H9 (cell line): ENCODE measurements at regions not wholly inside any gene's neighbourhood (a gene's known extent, or its start where the extent isn't known, plus 50 kb on each side); places are given as distances from the start of the nearest gene placed in this dataset.

Experiments
- DNase-seq: peaks from one replicate; pipeline ENCODE4 v3.0.0-alpha.2; 2017
- H2AFZ ChIP-seq: one replicate; pipeline ENCODE4 v1.6.1; 2013; ENCODE audit warnings: mild to moderate bottlenecking, low read length, control low read depth, moderate library complexity
- H2AK5ac ChIP-seq: 2 replicates; pipeline ENCODE4 v1.6.1; 2013; ENCODE audit warnings: low read length, control low read depth, mixed read lengths; ENCODE audit not compliant: insufficient read length
- H2BK120ac ChIP-seq: one replicate; pipeline ENCODE4 v1.6.1; 2013; ENCODE audit warnings: low read depth, mild to moderate bottlenecking, low read length, control low read depth, inconsistent platforms; ENCODE audit not compliant: poor library complexity, severe bottlenecking
- H2BK12ac ChIP-seq: 2 replicates; pipeline ENCODE4 v1.6.1; 2013; ENCODE audit warnings: low read length, control low read depth, mixed read lengths, low read depth; ENCODE audit not compliant: insufficient read length
- H2BK15ac ChIP-seq: 2 replicates; pipeline ENCODE4 v1.6.1; 2013; ENCODE audit warnings: low read depth, low read length, control low read depth
- H2BK20ac ChIP-seq: one replicate; pipeline ENCODE4 v1.6.1; 2013; ENCODE audit warnings: low read depth, mild to moderate bottlenecking, low read length, control low read depth, inconsistent platforms; ENCODE audit not compliant: poor library complexity, severe bottlenecking
- H2BK5ac ChIP-seq: 2 replicates; pipeline ENCODE4 v1.6.1; 2013; ENCODE audit warnings: low read length, control low read depth, mixed read lengths; ENCODE audit not compliant: insufficient read length
- H3K14ac ChIP-seq: 2 replicates; pipeline ENCODE4 v1.6.1; 2013; ENCODE audit warnings: low read length, control low read depth; ENCODE audit not compliant: insufficient read depth
- H3K18ac ChIP-seq: 2 replicates; pipeline ENCODE4 v1.6.1; 2013; ENCODE audit warnings: low read depth, mild to moderate bottlenecking, mixed read lengths, low read length, control low read depth; ENCODE audit not compliant: insufficient read length
- H3K23ac ChIP-seq: 2 replicates; pipeline ENCODE4 v1.6.1; 2013; ENCODE audit warnings: low read length, control low read depth, mixed read lengths, low read depth; ENCODE audit not compliant: insufficient read length
- H3K23me2 ChIP-seq: 2 replicates; pipeline ENCODE4 v1.6.1; 2013; ENCODE audit warnings: low read depth, mild to moderate bottlenecking, mixed read lengths, low read length, control low read depth; ENCODE audit not compliant: insufficient read length, poor library complexity, severe bottlenecking
- H3K27ac ChIP-seq: 2 replicates; pipeline ENCODE4 v1.5.1; 2013; ENCODE audit warnings: low read length, control low read depth, mixed read lengths, low read depth; ENCODE audit not compliant: insufficient read length
- H3K27me3 ChIP-seq: 2 replicates; pipeline ENCODE4 v1.6.1; 2013; ENCODE audit warnings: low read length, control low read depth, inconsistent platforms; ENCODE audit not compliant: insufficient read depth
- H3K4ac ChIP-seq: 2 replicates; pipeline ENCODE4 v1.6.1; 2013; ENCODE audit warnings: low read depth, mild to moderate bottlenecking, control low read depth, inconsistent platforms, low read length, moderate library complexity
- H3K4me1 ChIP-seq: 2 replicates; pipeline ENCODE4 v1.6.1; 2013; ENCODE audit warnings: low read length, control low read depth, inconsistent platforms; ENCODE audit not compliant: insufficient read depth
- H3K4me2 ChIP-seq: 2 replicates; pipeline ENCODE4 v1.6.1; 2013; ENCODE audit warnings: low read length, control low read depth, mixed read lengths; ENCODE audit not compliant: insufficient read length, insufficient read depth
- H3K56ac ChIP-seq: 2 replicates; pipeline ENCODE4 v1.6.1; 2013; ENCODE audit warnings: low read depth, mild to moderate bottlenecking, mixed read lengths, low read length, control low read depth; ENCODE audit not compliant: insufficient read length
- H3K79me1 ChIP-seq: 2 replicates; pipeline ENCODE4 v1.6.1; 2013; ENCODE audit warnings: low read depth, mild to moderate bottlenecking, moderate library complexity, low read length, control low read depth, inconsistent platforms; ENCODE audit not compliant: insufficient read depth, poor library complexity, severe bottlenecking
- H3K79me2 ChIP-seq: 2 replicates; pipeline ENCODE4 v1.6.1; 2013; ENCODE audit warnings: low read length, control low read depth, inconsistent platforms; ENCODE audit not compliant: insufficient read depth
- H3K9ac ChIP-seq: 2 replicates; pipeline ENCODE4 v1.6.1; 2013; ENCODE audit warnings: low read length, control low read depth, mixed read lengths; ENCODE audit not compliant: insufficient read length; ENCODE audit errors: extremely low read depth
- H3K9me3 ChIP-seq: one replicate; pipeline ENCODE4 v1.6.1; 2013; ENCODE audit warnings: low read depth, low read length, inconsistent platforms; ENCODE audit not compliant: control insufficient read depth
- H3T11ph ChIP-seq: one replicate; pipeline ENCODE4 v1.6.1; 2013; ENCODE audit warnings: mild to moderate bottlenecking, low read length, control low read depth, inconsistent platforms
- H4K20me1 ChIP-seq: one replicate; pipeline ENCODE4 v1.6.1; 2013; ENCODE audit not compliant: control insufficient read depth, insufficient read length, insufficient read depth
- H4K5ac ChIP-seq: 2 replicates; pipeline ENCODE4 v1.6.1; 2013; ENCODE audit warnings: low read depth, mild to moderate bottlenecking, mixed read lengths, low read length, control low read depth; ENCODE audit not compliant: insufficient read length
- H4K8ac ChIP-seq: replicated peaks from 2 replicates; pipeline ENCODE4 v1.6.1; 2013; ENCODE audit warnings: low read length, control low read depth, mixed read lengths, low read depth; ENCODE audit not compliant: insufficient read length
- H4K91ac ChIP-seq: 2 replicates; pipeline ENCODE4 v1.6.1; 2013; ENCODE audit warnings: low read depth, mild to moderate bottlenecking, moderate library complexity, mixed read lengths, low read length, control low read depth; ENCODE audit not compliant: insufficient read length
- H3K27ac Mint-ChIP-seq, 3 experiments: 2 replicates in 2 of 3; 3 replicates in 1 of 3; pipeline ENCODE4 v1.8.0; 2020 to 2021; ENCODE audit warnings: mixed read lengths in 3 of 3, mild to moderate bottlenecking in 1 of 3, moderate library complexity in 1 of 3
- H3K27me3 Mint-ChIP-seq: 2 replicates; pipeline ENCODE4 v1.8.0; 2021; ENCODE audit warnings: low read depth, mild to moderate bottlenecking, moderate library complexity, mixed read lengths
- H3K36me3 Mint-ChIP-seq, 3 experiments: 2 replicates in 2 of 3; 3 replicates in 1 of 3; pipeline ENCODE4 v1.8.0; 2020 to 2021; ENCODE audit warnings: low read depth in 3 of 3, mixed read lengths in 3 of 3; ENCODE audit not compliant: insufficient read depth in 1 of 3
- H3K4me1 Mint-ChIP-seq, 2 experiments: 2 replicates each; pipeline ENCODE4 v1.8.0; 2020; ENCODE audit warnings: mixed read lengths in 2 of 2
- H3K4me3 Mint-ChIP-seq, 2 experiments: 2 replicates in 1 of 2; 3 replicates in 1 of 2; pipeline ENCODE4 v1.8.0; 2020 to 2021; ENCODE audit warnings: mild to moderate bottlenecking in 2 of 2, mixed read lengths in 2 of 2, moderate library complexity in 1 of 2
- H3K9me3 Mint-ChIP-seq, 2 experiments: 2 replicates in 1 of 2; 3 replicates in 1 of 2; pipeline ENCODE4 v1.8.0; 2020; ENCODE audit warnings: mild to moderate bottlenecking in 2 of 2, mixed read lengths in 2 of 2, moderate library complexity in 1 of 2
- WGBS: extraction: QIAGEN DNeasy Blood & Tissue Kit; methylation state at CpG from one replicate; pipeline ENCODE4 v1.1.7; 2013; ENCODE audit warnings: missing lambda C conversion rate, low lambda C conversion rate, mixed read lengths; ENCODE audit not compliant: insufficient read length; ENCODE audit errors: extremely low coverage; 5-methylcytosine and 5-hydroxymethylcytosine counted together
- TF ChIP-seq, protein P1 (sequence below): fragments of 200-600 bp; sonication (generic); conservative IDR thresholded peaks from 3 replicates; pipeline ENCODE4 v1.8.0; 2021; ENCODE audit warnings: antibody characterized with exemption, mild to moderate bottlenecking

DNA sequence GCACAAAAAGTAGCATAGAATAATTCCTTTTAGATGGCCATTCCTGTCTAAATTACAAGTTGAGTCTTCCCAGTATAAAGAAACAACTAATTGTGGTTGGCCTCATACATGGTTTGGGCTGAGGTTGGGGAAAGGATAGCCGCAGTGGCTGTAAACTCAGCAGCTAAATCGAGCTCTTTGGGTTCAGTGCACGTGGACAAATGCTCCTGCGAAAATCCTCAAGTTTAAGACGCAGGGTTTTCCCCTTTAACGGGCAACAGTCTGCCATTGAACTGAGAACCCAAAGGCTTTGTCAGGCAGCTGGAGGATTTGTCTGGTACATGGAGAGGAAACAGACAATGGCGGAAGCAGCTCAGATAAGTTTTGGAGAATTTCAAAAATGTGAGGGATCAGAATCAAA lies 331.9 kb downstream of the TGFB2 start:
- no peak overlapping the region for H4K8ac ChIP-seq
- no peak overlapping the region for H3K4me3 Mint-ChIP-seq
- H3K14ac ChIP-seq = no peak overlapping the region
- H3K79me1 ChIP-seq = no peaks in the 10 kb centered on the region
- H2BK5ac ChIP-seq = no peak overlapping the region
- no peak overlapping the region for H2BK15ac ChIP-seq
- no peak overlapping the region for H3K27ac Mint-ChIP-seq
- TF ChIP-seq, protein P1, sequence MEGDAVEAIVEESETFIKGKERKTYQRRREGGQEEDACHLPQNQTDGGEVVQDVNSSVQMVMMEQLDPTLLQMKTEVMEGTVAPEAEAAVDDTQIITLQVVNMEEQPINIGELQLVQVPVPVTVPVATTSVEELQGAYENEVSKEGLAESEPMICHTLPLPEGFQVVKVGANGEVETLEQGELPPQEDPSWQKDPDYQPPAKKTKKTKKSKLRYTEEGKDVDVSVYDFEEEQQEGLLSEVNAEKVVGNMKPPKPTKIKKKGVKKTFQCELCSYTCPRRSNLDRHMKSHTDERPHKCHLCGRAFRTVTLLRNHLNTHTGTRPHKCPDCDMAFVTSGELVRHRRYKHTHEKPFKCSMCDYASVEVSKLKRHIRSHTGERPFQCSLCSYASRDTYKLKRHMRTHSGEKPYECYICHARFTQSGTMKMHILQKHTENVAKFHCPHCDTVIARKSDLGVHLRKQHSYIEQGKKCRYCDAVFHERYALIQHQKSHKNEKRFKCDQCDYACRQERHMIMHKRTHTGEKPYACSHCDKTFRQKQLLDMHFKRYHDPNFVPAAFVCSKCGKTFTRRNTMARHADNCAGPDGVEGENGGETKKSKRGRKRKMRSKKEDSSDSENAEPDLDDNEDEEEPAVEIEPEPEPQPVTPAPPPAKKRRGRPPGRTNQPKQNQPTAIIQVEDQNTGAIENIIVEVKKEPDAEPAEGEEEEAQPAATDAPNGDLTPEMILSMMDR = no peak
- H2AK5ac ChIP-seq = no peak overlapping the region
- H2BK12ac ChIP-seq = no peak overlapping the region
- H3K4me1 ChIP-seq = peaks cover 3% of the 10 kb centered on the region; the same call in 1 of the 2 replicates
- H2BK120ac ChIP-seq = no peak overlapping the region
- peaks cover 10 to 12% of the 10 kb centered on the region in 2 experiments for H3K4me1 Mint-ChIP-seq
- no peaks in the 10 kb centered on the region for H3K23me2 ChIP-seq
- H3K56ac ChIP-seq = no peak overlapping the region
- no peak overlapping the region for H3T11ph ChIP-seq
- no peak overlapping the region for H4K5ac ChIP-seq
- H3K36me3 Mint-ChIP-seq = no peaks in the 10 kb centered on the region
- H3K4me2 ChIP-seq = no peak overlapping the region
- no peaks in the 10 kb centered on the region for H3K27me3 Mint-ChIP-seq
- no peak overlapping the region for H2BK20ac ChIP-seq
- H3K4ac ChIP-seq = no peak overlapping the region
- DNase-seq = no peak
- H3K9me3 ChIP-seq = no peaks in the 10 kb centered on the region
- no peak overlapping the region for H3K27ac ChIP-seq
- H2AFZ ChIP-seq = peak overlapping the region; percentile 78
- WGBS = no CpG with 5 or more reads among the region's 7 CpGs
- H4K91ac ChIP-seq = no peak overlapping the region
- no peak overlapping the region for H3K18ac ChIP-seq
- H3K9ac ChIP-seq = no peak overlapping the region
- no peaks in the 10 kb centered on the region for H3K9me3 Mint-ChIP-seq
- H3K27me3 ChIP-seq = no peaks in the 10 kb centered on the region
- H3K79me2 ChIP-seq = no peaks in the 10 kb centered on the region
- no peaks in the 10 kb centered on the region for H4K20me1 ChIP-seq
- no peak overlapping the region for H3K23ac ChIP-seq
